ENCODE measurements at regions not wholly inside any gene's neighbourhood (a gene's known extent, or its start where the extent isn't known, plus 50 kb on each side); places are given as distances from the start of the nearest gene placed in this dataset.
"Not testable (repeated sequence)": the region's sequence is repeated elsewhere in the genome, so short reads cannot be mapped to it uniquely, and the experiment has no call there.

- Histone ChIP-seq H3K9me3 (no peaks in the 10 kb centered on the region), H3K4me1 (peaks cover 31% of the 10 kb centered on the region), H3K4me3 (no peak overlapping the region), H3K27ac (no peak overlapping the region), H3K27me3 (no peaks in the 10 kb centered on the region), H3K36me3 (no peaks in the 10 kb centered on the region)
- 86% methylated on average over 1 of the region's 5 CpGs for WGBS
- DNase-seq (ENCODE audit: low spot score in 2 of 2) = no peak
- no peak for TF ChIP-seq POLR2AphosphoS5 (IDR thresholded peaks at IDR 0.05)
- TF ChIP-seq, protein P1, sequence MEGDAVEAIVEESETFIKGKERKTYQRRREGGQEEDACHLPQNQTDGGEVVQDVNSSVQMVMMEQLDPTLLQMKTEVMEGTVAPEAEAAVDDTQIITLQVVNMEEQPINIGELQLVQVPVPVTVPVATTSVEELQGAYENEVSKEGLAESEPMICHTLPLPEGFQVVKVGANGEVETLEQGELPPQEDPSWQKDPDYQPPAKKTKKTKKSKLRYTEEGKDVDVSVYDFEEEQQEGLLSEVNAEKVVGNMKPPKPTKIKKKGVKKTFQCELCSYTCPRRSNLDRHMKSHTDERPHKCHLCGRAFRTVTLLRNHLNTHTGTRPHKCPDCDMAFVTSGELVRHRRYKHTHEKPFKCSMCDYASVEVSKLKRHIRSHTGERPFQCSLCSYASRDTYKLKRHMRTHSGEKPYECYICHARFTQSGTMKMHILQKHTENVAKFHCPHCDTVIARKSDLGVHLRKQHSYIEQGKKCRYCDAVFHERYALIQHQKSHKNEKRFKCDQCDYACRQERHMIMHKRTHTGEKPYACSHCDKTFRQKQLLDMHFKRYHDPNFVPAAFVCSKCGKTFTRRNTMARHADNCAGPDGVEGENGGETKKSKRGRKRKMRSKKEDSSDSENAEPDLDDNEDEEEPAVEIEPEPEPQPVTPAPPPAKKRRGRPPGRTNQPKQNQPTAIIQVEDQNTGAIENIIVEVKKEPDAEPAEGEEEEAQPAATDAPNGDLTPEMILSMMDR (IDR thresholded peaks at IDR 0.05) = no peak
Measured at GRCh38 chr19:33866696-33867095, 70.0 kb downstream of the KCTD15 start.

DNA sequence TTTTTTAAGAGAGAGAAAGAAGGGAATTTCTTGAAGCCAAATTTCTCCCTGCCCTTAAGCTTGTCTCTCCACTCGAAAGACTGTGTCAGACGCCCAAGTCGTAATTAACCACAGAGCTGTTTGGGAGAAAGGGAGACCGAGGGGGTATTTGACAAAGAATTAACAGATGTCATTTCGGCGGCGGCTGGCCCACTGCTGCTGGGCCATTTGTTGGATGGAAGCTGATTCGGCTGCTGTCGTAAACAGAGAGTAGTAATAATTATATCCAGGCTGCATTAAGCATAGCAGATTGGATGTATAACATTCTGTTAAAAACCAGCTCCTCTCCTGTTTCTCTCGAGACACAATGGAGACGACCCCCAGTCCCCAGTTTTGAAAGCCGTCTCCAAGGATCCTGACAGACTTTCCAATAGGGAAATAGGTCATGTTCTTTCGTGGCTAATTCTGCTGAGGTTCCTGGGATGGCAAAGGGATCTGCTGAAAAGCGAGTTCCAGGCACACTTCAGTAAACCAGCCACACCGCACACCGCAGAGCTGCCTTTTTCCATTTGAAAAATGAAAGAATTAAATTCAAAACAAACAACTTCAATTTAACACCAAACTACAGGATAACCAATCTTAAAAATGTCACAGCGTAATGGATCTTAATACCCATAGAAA lies 71.5 kb downstream of the KCTD15 start:
- no peak for TF ChIP-seq EP300 (IDR thresholded peaks at IDR 0.05)
- TF ChIP-seq POLR2A (IDR thresholded peaks at IDR 0.05) = no peak
- TF ChIP-seq, protein P1 (IDR thresholded peaks at IDR 0.05) = no peak
- no peak for TF ChIP-seq POLR2AphosphoS5 (IDR thresholded peaks at IDR 0.05)
- H3K4me1 ChIP-seq = peaks cover 31% of the 10 kb centered on the region
- peak overlapping the region; percentile 26 for H3K4me3 ChIP-seq
- WGBS = 15% methylated on average over 17 of the region's 17 CpGs
- DNase-seq (ENCODE audit: low spot score in 2 of 2) = no peak
- H3K27me3 ChIP-seq = no peaks in the 10 kb centered on the region
- H3K27ac ChIP-seq = peak overlapping the region; percentile 58
- H3K9me3 ChIP-seq = no peaks in the 10 kb centered on the region
- no peaks in the 10 kb centered on the region for H3K36me3 ChIP-seq

DNA sequence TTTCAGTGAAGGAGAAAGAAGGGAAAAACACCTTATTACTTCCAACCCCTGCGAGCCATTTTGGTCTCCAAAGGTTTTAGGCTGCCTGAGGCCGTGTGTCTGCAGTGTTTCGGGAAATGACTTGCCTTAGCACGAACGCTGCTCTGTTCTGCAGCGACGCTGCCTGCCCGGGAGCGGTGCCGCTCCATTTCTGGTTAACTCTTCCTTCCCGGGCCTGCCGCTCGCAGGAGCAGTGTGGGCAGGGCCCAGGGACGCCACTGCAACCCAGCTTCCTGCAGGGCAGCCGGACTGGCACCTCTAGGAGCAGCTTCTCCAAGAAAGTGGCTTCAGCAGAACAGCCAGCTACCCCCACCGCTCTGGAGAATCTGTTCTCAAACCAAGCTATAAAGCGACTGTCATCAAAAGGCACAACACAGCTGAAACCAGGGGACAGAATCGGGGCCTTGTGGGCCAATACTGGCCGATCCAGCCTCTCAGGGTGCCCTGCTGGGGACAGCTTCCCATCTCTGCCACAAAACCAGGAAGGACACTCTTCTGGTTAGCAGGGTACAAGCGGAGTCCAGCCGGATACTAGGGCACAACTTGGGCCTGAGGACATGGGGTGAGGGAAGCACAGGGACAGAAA lies 72.2 kb downstream of the KCTD15 start:
- Histone ChIP-seq H3K4me1 (peaks cover 31% of the 10 kb centered on the region), H3K27ac (peak overlapping the region; percentile 58), H3K4me3 (peak overlapping the region; percentile 26), H3K9me3 (no peaks in the 10 kb centered on the region), H3K36me3 (no peaks in the 10 kb centered on the region), H3K27me3 (no peaks in the 10 kb centered on the region)
- 16% methylated on average over 16 of the region's 21 CpGs for WGBS
- DNase-seq (ENCODE audit: low spot score in 2 of 2) = no peak
- TF ChIP-seq EP300 (IDR thresholded peaks at IDR 0.05) (no peak), POLR2AphosphoS5 (IDR thresholded peaks at IDR 0.05) (peak in 1 of 3 donors; percentile 45)

GRCh38 chr19:33870298-33870932 lies 73.7 kb downstream of the KCTD15 start:
- H3K9me3 ChIP-seq; H3K4me3 ChIP-seq; DNase-seq (ENCODE audit: low spot score in 2 of 2); H3K36me3 ChIP-seq; H3K27me3 ChIP-seq; H3K27ac ChIP-seq: not testable (repeated sequence)
- H3K4me1 ChIP-seq = peaks cover 23% of the 10 kb centered on the region
- 84% methylated on average over 1 of the region's 1 CpG for WGBS

DNA sequence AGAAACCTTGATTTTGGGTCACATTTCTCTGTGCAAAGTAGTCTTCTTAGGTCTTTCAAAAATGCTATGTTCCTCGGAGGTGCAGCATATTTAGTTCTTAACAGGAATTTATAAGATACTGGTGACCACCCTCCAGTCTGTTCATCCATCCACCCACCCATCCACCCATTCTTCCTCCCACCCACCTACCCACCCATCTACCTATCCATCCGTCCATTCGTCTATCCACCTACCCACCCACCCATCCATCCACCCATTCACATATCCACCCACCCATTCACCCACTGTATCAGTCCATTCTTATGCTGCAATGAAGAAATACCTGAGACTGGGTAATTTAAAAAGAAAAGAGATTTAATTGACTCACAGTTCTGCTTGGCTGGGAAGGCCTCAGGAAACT lies 74.9 kb downstream of the KCTD15 start:
- Histone ChIP-seq H3K9me3 (no peaks in the 10 kb centered on the region), H3K4me3 (no peak overlapping the region), H3K27me3 (no peaks in the 10 kb centered on the region), H3K36me3 (no peaks in the 10 kb centered on the region), H3K4me1 (peaks cover 23% of the 10 kb centered on the region), H3K27ac (no peak overlapping the region)
- DNase-seq (ENCODE audit: low spot score in 2 of 2) = no peak
- TF ChIP-seq EP300 (IDR thresholded peaks at IDR 0.05) = no peak
- no peak for TF ChIP-seq POLR2A (IDR thresholded peaks at IDR 0.05)
- TF ChIP-seq POLR2AphosphoS5 (IDR thresholded peaks at IDR 0.05) = no peak
- TF ChIP-seq, protein P1 (IDR thresholded peaks at IDR 0.05) = no peak
- WGBS = 92% methylated on average over 3 of the region's 3 CpGs

Data from suprapubic skin (tissue), 4 donors.